ENCODE measurements at regions not wholly inside any gene's neighbourhood (a gene's known extent, or its start where the extent isn't known, plus 50 kb on each side); places are given as distances from the start of the nearest gene placed in this dataset.

GRCh38 chr13:21757763-21758162 lies 86.9 kb downstream of the FGF9 start:
- Histone ChIP-seq H3K9me3 (ENCODE audit: control insufficient read depth, insufficient read depth, low read depth, low read length) (no peaks in the 10 kb centered on the region), H3K36me3 (ENCODE audit: control insufficient read depth, insufficient read depth, low read length) (no peaks in the 10 kb centered on the region), H3K27me3 (ENCODE audit: control insufficient read depth, insufficient read depth, low read length) (no peaks in the 10 kb centered on the region), H3K4me1 (ENCODE audit: control insufficient read depth, insufficient read depth, low read length) (no peaks in the 10 kb centered on the region), H3K27ac (ENCODE audit: low read length) (no peak overlapping the region), H3K4me3 (ENCODE audit: low read depth in 2 of 2, low read length in 2 of 2) (no peak overlapping the region)
- ChIA-PET CTCF (no interaction called here), POLR2A (no interaction called here)
- no peak for TF ChIP-seq SIN3A (IDR thresholded peaks at IDR 0.05; ENCODE audit: borderline replicate concordance, insufficient read depth, low read depth, low read length)
- no peak for TF ChIP-seq REST (IDR thresholded peaks at IDR 0.05; ENCODE audit: insufficient read depth in 1 of 2, low read depth in 2 of 2, low read length in 1 of 2)
- TF ChIP-seq CTCF (IDR thresholded peaks at IDR 0.05) = no peak
- TF ChIP-seq POLR2AphosphoS5 (IDR thresholded peaks at IDR 0.05; ENCODE audit: low read depth, low read length) = no peak
- in situ Hi-C loops (cut with HindIII; ENCODE audit: low pct_unique_long_range_greater_than_20kb, low sequenced_read_pairs) (no loop called here), intact Hi-C loops (cut with micrococcal nuclease; ENCODE audit: unreplicated experiment) (no loop called here)
- no peak for ATAC-seq
- DNase-seq (ENCODE audit: low read depth, low spot score) = no peak
- BruUV-seq (replicated peaks) = no TSS peak

GRCh38 chr13:21758441-21758840 lies 87.6 kb downstream of the FGF9 start:
- CTCF ChIA-PET = no interaction called here
- Histone ChIP-seq H3K4me1 (ENCODE audit: control insufficient read depth, insufficient read depth, low read length) (no peaks in the 10 kb centered on the region), H3K36me3 (ENCODE audit: control insufficient read depth, insufficient read depth, low read length) (no peaks in the 10 kb centered on the region), H3K27ac (ENCODE audit: low read length) (no peak overlapping the region), H3K9me3 (ENCODE audit: control insufficient read depth, insufficient read depth, low read depth, low read length) (no peaks in the 10 kb centered on the region), H3K4me3 (ENCODE audit: low read depth in 2 of 2, low read length in 2 of 2) (no peak overlapping the region), H3K27me3 (ENCODE audit: control insufficient read depth, insufficient read depth, low read length) (no peaks in the 10 kb centered on the region)
- TF ChIP-seq TCF7L2 (IDR thresholded peaks at IDR 0.05; ENCODE audit: low read depth, low read length) = no peak
- TF ChIP-seq REST (IDR thresholded peaks at IDR 0.05; ENCODE audit: insufficient read depth in 1 of 2, low read depth in 2 of 2, low read length in 1 of 2) = no peak
- no peak for TF ChIP-seq SIN3A (IDR thresholded peaks at IDR 0.05; ENCODE audit: borderline replicate concordance, insufficient read depth, low read depth, low read length)
- no peak for TF ChIP-seq CTCF (IDR thresholded peaks at IDR 0.05)
- TF ChIP-seq POLR2AphosphoS5 (IDR thresholded peaks at IDR 0.05; ENCODE audit: low read depth, low read length) = no peak
- DNase-seq (ENCODE audit: low read depth, low spot score) (no peak), ATAC-seq (no peak)
- BruUV-seq (replicated peaks) = no TSS peak
- in situ Hi-C loops (cut with HindIII; ENCODE audit: low pct_unique_long_range_greater_than_20kb, low sequenced_read_pairs) = no loop called here
- intact Hi-C loops (cut with micrococcal nuclease; ENCODE audit: unreplicated experiment) = no loop called here
- POLR2A ChIA-PET = no interaction called here
